MM.1S (cell line): ENCODE measurements at regions not wholly inside any gene's neighbourhood (a gene's known extent, or its start where the extent isn't known, plus 50 kb on each side); places are given as distances from the start of the nearest gene placed in this dataset.

Experiments
- CTCF ChIP-seq: fragments of 300-600 bp; sonication (generic); IDR thresholded peaks from 2 replicates; pipeline ENCODE4 v1.5.1; 2016; ENCODE audit warnings: antibody characterized with exemption, low read length, mixed read lengths
- EZH2 ChIP-seq: fragments of 300-600 bp; sonication (generic); optimal IDR thresholded peaks from 2 replicates; pipeline ENCODE3; 2017; ENCODE audit warnings: low read depth, mild to moderate bottlenecking, antibody characterized with exemption, low read length, mixed read lengths
- EZH2phosphoT487 ChIP-seq: fragments of 300-600 bp; sonication (generic); IDR thresholded peaks from 2 replicates; pipeline ENCODE4 v1.6.1; 2018; ENCODE audit warnings: antibody characterized with exemption, low read length

GRCh38 chr1:82923931-82924330, 1075.0 kb downstream of the TTLL7 start:
- TF ChIP-seq EZH2 = no peak
- no peak for TF ChIP-seq CTCF
- no peak for TF ChIP-seq EZH2phosphoT487
